ENCODE measurements at regions not wholly inside any gene's neighbourhood (a gene's known extent, or its start where the extent isn't known, plus 50 kb on each side); places are given as distances from the start of the nearest gene placed in this dataset.
"Not testable (repeated sequence)": the region's sequence is repeated elsewhere in the genome, so short reads cannot be mapped to it uniquely, and the experiment has no call there.

GRCh38 chr2:83874712-83875430 lies 584.2 kb downstream of the SUCLG1 start:
- no peak for DNase-seq (ENCODE audit: low spot score)

DNA sequence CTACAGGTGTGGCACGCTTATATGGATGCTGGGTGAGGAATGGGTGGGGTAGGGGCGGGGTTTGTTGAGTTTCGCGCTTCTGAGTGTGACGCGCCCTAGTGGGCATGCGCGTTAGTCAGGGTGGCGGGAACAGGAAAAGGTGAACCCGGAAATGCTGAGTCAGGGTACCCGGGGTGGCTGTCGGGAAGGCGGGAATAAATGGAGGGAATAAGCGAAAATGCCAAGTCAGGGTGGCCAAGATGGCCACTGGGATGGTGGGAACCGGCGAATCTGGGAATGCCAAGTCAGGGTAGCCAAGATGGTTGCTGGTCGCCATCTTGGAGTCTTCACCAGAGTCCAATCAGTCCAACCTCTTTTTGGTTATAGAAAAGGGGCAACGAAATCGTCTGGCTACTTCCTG lies 585.0 kb downstream of the SUCLG1 start:
- no peak for DNase-seq (ENCODE audit: low spot score)

GRCh38 chr2:83873110-83873509 lies 586.0 kb downstream of the SUCLG1 start:
- DNase-seq (ENCODE audit: low spot score) = no peak

GRCh38 chr2:83866211-83866610 lies 592.9 kb downstream of the SUCLG1 start:
- no peak for DNase-seq (ENCODE audit: low spot score)

DNA sequence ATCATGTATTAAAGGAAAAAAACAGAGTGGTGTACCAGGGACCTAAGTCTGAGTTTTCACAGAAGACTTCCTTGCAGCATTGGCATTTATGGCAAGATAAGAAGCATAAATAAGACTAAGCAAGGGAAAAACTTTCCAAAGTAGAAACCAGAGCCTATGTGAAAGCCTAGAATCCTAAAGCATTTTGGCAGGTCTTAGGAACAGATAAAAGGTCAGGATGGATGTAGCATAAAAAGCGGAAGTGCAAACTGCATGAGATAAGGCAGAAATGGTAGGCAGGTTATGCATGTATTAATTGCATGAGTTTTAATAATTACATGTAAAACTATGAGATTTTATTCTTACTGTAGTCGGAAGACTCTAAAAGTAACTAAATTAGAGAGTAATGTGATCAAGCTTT lies 596.5 kb downstream of the SUCLG1 start:
- DNase-seq (ENCODE audit: low spot score) = no peak

DNA sequence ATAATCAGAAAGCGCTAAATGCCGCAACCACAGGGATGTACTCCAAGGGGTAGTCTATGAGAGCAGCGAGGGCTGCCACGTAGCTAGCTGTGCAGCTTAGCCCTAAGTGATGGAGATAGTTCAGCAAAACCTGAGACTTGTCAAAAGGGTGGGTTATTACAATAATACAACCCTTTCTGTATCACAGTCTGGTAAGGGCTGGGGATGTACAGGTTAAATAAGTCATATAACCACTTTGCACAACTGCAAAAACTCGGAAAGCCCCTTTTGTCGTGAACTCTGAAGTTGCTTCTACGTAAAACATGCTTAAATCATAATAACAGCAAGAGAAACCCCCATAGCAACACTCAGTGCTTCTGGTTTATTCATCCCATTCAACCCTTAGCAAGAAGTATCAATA lies 598.8 kb downstream of the SUCLG1 start:
- DNase-seq (ENCODE audit: low spot score) = no peak

- no peak for DNase-seq (ENCODE audit: low spot score)
Measured at GRCh38 chr2:83859553-83859952, 599.5 kb downstream of the SUCLG1 start.

- no peak for DNase-seq (ENCODE audit: low spot score)
Measured at GRCh38 chr2:83851066-83851465, 608.0 kb downstream of the SUCLG1 start.

DNA sequence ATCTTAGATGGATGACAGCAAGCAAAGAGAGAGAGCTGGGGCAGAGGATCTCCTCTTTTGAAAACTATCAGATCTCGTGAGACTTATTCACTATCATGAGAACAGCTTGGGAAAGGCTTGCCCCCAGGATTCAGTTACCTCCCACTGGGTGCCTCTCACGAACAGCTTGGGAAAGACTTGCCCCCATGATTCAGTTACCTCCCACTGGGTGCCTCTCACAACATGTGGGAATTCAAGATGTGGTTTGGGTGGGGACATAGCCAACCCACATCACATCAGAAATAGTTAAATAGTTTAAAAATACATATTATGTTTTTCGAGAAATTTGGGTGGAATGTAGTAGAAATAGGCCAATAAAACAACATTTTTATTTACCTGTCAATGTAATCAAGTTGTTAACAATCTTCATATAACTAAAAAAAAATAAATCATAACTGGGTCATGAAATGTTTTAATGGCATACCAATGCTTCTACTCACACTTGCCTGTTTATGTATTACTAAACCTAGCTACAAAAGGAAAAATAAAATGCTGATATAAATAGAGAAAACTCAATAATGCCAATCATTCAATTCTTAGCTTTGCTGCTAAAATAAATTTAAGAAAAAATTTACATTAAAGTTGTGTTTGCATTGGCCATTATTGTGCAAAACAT lies 608.9 kb downstream of the SUCLG1 start:
- DNase-seq (ENCODE audit: low spot score) = no peak

DNA sequence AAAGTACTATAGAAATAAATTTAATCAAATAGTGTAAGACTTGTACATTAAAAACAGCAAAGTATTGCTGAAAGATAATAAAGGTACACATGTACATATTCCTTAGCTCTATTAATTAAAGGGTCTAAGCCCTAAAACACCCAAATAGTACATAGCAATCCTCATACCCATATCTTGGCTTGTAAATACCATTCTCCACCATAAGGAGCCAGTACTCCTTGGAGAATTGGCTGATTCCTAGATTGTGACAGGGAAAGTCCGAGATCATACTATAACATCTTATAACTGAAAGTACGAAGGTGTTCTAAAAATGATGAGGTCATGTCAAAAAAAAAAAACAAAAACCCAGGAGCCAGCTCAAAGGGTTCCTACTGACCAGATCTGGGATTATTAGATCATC lies 614.6 kb downstream of the SUCLG1 start:
- DNase-seq (ENCODE audit: low spot score) = no peak

- no peak for DNase-seq (ENCODE audit: low spot score)
Measured at GRCh38 chr2:83842421-83842820, 616.7 kb downstream of the SUCLG1 start.

- DNase-seq (ENCODE audit: low spot score) = no peak
Measured at GRCh38 chr2:83837823-83838222, 621.3 kb downstream of the SUCLG1 start.

- no peak for DNase-seq (ENCODE audit: low spot score)
Measured at GRCh38 chr2:83827618-83828017, 631.5 kb downstream of the SUCLG1 start.

DNA sequence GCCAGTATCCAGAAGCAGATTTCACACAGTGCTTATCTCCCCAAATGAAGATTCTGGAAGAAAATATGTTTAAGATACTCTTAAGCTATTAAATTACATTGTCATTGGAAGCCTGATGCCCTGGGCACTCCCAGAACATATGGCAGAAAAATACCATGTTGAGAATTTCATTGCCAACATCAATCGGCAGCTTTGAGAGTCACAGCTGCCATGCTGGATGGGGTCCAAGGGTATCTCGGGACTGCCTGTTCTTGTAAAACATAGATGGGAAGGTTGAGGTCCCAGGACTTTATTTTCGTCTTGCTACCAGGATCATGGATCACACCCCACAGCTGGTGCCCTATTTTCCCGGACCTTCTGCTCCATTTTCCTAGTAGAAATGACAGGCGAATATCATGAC lies 632.5 kb downstream of the SUCLG1 start:
- no peak for DNase-seq (ENCODE audit: low spot score)

DNA sequence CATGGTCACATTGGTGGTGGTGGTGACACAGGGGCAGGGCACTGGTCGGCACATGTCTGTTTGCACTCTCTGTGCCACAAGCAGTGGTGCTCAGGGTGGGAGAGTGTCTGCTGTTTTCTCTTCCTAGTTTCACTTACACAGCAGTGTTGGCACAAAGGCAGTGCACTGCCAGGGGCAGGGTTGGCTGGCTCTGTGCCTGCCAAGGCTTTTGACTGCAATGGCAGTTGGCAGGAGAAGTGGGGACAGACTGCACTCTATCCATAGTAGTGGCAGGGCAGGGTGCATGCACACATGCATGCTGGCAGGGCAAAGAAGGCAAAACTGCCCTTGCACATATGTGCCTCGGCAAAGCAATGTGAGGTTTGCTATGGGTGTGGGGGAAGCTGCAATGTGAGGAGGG lies 635.9 kb downstream of the SUCLG1 start:
- DNase-seq (ENCODE audit: low spot score) = no peak

GRCh38 chr2:83817511-83817910 lies 641.6 kb downstream of the SUCLG1 start:
- no peak for DNase-seq (ENCODE audit: low spot score)

- DNase-seq (ENCODE audit: low spot score) = no peak
Measured at GRCh38 chr2:83808878-83809277, 650.2 kb downstream of the SUCLG1 start.

DNA sequence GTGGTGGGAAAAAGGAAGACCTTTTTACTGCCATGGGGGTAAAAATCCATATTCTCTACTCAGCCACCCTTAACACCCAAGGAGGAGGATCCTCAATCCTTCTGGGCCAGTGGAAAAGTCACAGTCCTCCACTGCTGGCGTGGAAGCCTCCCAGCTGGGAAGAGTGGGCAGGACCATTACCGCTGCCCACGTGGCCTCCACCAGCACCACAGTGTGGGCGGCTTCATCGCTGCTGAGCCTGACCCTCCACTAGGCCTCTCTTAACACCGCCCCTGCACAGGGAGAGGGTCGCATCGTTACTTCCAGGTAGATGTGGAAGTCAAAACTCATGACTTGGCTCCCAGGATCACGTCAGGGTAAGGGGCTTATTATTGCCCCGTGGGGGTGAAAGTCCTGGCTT lies 656.5 kb downstream of the SUCLG1 start:
- DNase-seq (ENCODE audit: low spot score) = no peak

DNA sequence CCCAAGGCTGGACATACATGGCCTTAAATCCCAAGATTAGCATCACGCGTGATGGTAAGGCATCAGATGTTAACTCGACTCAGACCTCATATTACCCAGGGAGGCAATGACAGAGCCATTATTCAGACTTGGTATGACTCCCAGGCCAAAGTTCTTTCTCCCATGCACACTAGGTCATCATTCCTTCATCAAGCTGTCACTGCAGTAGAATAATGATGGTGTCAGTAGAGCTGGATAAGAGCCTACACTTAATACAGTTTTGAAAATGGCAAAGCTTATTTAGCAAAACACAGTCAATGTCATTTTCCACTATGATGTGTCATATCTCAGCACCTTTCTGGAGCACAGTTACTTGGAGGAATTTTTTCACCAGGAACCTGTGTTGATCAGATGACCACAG lies 663.3 kb downstream of the SUCLG1 start:
- no peak for DNase-seq (ENCODE audit: low spot score)

- DNase-seq (ENCODE audit: low spot score) = not testable (repeated sequence)
Measured at GRCh38 chr2:83790467-83790866, 668.6 kb downstream of the SUCLG1 start.

DNA sequence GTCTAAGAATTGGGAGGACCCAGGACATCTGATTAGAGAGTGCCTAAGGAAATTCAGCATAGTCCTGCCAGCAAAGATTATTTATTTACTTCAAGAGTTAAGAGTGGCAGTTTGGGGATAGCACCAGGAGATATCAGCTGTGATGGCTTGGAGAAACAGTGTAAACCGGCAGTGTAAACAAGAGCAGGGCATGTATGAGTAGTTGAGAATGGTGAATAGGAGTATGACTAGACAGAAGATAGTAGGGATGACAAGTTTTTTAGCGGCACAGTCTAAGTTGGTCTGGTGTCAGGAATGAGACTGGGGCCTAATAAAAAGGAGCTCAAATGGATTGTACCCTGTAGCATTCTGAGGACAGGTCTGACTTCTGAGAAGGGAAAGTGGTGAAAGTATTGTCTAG lies 669.4 kb downstream of the SUCLG1 start:
- not testable (repeated sequence) for DNase-seq (ENCODE audit: low spot score)

DNA sequence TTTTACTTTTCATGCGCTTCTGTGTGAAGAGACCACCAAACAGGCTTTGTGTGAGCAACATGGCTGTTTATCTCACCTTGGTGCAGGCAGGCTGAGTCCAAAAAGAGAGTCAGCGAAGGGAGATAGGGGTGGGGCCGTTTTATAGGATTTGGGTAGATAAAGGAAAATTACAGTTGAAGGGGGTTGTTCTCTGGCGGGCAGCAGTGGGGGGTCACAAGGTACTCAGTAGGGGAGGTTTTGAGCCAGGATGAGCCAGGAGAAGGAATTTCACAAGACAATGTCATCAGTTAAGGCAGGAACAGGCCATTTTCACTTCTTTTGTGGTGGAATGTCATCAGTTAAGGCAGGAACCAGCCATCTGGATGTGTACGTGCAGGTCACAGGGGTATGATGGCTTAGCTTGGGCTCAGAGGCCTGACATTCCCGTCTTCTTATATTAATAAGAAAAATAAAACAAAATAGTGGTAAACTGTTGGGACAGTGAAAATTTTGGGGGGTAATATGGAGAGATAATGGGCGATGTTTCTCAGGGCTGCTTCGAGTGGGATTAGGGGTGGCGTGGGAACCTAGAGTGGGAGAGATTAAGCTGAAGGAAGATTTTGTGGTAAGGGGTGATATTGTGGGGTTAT lies 670.0 kb downstream of the SUCLG1 start:
- not testable (repeated sequence) for DNase-seq (ENCODE audit: low spot score)

GRCh38 chr2:83787189-83787588 lies 671.9 kb downstream of the SUCLG1 start:
- no peak for DNase-seq (ENCODE audit: low spot score)

DNA sequence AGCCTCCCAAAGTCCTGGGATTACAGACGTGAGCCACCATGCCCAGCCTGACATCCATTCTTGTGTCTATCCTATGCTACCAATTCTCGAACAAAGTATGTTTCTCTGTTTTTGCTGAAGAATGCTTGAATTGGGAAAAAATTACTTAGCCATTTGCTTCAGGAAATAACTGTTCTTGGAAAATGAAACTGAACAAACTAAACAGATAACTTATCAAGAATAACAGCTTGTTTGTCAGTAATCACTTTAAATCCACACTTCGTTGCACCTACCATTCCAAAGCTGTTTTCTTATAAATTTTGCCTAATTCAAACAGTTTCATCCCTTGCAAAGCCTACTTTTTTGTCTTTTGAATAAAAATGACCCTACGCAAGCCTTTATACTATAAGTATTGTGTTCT lies 672.9 kb downstream of the SUCLG1 start:
- DNase-seq (ENCODE audit: low spot score) = no peak
